A673 (cell line): ENCODE measurements at regions not wholly inside any gene's neighbourhood (a gene's known extent, or its start where the extent isn't known, plus 50 kb on each side); places are given as distances from the start of the nearest gene placed in this dataset.

Experiments used
- EZH2 ChIP-seq: fragments of 200-600 bp; sonication (generic); IDR thresholded peaks from 2 replicates; pipeline ENCODE4 v1.6.1; 2017; ENCODE audit warnings: borderline replicate concordance, low read depth, mild to moderate bottlenecking, mixed read lengths, antibody characterized with exemption, low read length; ENCODE audit not compliant: poor library complexity, severe bottlenecking
- TF ChIP-seq, protein P1 (sequence below): fragments of 300-800, 200-600 bp; sonication (generic); conservative IDR thresholded peaks from 2 replicates; pipeline ENCODE4 v1.5.1; 2017; ENCODE audit warnings: low read depth, mild to moderate bottlenecking, antibody characterized with exemption, low read length, moderate library complexity, mixed read lengths

DNA sequence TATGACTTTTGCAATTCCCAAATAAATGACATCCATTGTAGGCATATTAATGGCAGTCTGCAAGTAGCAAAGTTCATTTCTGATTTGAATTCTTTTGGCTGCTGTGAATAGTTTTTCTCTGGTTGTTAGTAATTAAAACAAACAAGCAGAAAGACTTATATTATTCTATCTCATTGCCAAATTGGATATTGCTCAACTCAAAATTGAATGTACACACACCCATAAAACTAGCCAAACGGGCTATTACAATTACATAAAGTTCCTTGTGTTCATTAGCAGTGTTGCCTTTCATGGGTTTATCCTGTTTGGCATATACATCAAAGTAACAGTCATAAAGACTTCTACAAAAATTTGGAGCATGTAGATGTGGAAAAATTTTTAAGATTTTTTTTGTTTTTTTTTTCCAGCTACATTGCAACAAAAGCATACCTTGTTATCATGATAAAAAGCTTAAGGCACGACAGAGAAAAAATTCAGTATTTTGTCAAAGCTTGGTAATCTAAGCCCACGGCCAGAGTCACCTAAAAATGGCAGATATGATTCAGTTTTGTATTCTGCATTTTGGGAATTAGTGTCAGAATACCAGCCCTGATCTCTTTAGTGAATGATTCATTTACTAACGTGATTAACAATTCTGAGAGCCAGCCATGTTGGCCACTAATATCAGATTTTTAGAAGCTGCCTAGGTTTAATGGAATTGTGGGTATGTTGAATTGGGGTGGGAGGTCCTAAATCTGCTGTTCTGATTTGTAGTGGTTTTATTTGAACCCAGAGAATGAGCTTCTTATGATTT, 108.4 kb downstream of the KLF5 start:
- TF ChIP-seq, protein P1, sequence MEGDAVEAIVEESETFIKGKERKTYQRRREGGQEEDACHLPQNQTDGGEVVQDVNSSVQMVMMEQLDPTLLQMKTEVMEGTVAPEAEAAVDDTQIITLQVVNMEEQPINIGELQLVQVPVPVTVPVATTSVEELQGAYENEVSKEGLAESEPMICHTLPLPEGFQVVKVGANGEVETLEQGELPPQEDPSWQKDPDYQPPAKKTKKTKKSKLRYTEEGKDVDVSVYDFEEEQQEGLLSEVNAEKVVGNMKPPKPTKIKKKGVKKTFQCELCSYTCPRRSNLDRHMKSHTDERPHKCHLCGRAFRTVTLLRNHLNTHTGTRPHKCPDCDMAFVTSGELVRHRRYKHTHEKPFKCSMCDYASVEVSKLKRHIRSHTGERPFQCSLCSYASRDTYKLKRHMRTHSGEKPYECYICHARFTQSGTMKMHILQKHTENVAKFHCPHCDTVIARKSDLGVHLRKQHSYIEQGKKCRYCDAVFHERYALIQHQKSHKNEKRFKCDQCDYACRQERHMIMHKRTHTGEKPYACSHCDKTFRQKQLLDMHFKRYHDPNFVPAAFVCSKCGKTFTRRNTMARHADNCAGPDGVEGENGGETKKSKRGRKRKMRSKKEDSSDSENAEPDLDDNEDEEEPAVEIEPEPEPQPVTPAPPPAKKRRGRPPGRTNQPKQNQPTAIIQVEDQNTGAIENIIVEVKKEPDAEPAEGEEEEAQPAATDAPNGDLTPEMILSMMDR = no peak
- no peak for TF ChIP-seq EZH2
